Neuronal stem cell (in vitro differentiated cells): ENCODE measurements at regions not wholly inside any gene's neighbourhood (a gene's known extent, or its start where the extent isn't known, plus 50 kb on each side); places are given as distances from the start of the nearest gene placed in this dataset.
"Not testable (repeated sequence)": the region's sequence is repeated elsewhere in the genome, so short reads cannot be mapped to it uniquely, and the experiment has no call there.

Source experiments
- DNase-seq: peaks from one replicate; pipeline ENCODE4 v3.0.0-alpha.2; 2013; ENCODE audit warnings: low spot score
- H2AFZ ChIP-seq: one replicate; pipeline ENCODE4 v1.6.1; 2013; ENCODE audit warnings: mild to moderate bottlenecking, low read length, inconsistent platforms
- H2AK5ac ChIP-seq: 2 replicates; pipeline ENCODE4 v1.6.1; 2013; ENCODE audit warnings: low read depth, mild to moderate bottlenecking, inconsistent platforms, low read length, moderate library complexity, mixed read lengths
- H2BK120ac ChIP-seq: 2 replicates; pipeline ENCODE4 v1.6.1; 2013; ENCODE audit warnings: low read depth, mild to moderate bottlenecking, inconsistent platforms, low read length, moderate library complexity, mixed read lengths
- H2BK12ac ChIP-seq: one replicate; pipeline ENCODE4 v1.6.1; 2013; ENCODE audit warnings: low read length, inconsistent platforms
- H2BK15ac ChIP-seq: 2 replicates; pipeline ENCODE4 v1.6.1; 2013; ENCODE audit warnings: mild to moderate bottlenecking, low read length, inconsistent platforms, mixed read lengths
- H2BK5ac ChIP-seq: one replicate; pipeline ENCODE4 v1.6.1; 2013; ENCODE audit warnings: inconsistent platforms, mild to moderate bottlenecking, low read length, moderate library complexity
- H3K14ac ChIP-seq: one replicate; pipeline ENCODE4 v1.6.1; 2013; ENCODE audit warnings: low read length, inconsistent platforms
- H3K18ac ChIP-seq: 2 replicates; pipeline ENCODE4 v1.6.1; 2013; ENCODE audit warnings: low read length, inconsistent platforms
- H3K23ac ChIP-seq: 2 replicates; pipeline ENCODE4 v1.6.1; 2013; ENCODE audit warnings: low read depth, mild to moderate bottlenecking, mixed read lengths, low read length, inconsistent platforms; ENCODE audit not compliant: poor library complexity
- H3K27ac ChIP-seq: replicated peaks from 3 replicates; pipeline ENCODE4 v1.5.1; 2013; ENCODE audit warnings: low read length, inconsistent platforms
- H3K27me3 ChIP-seq, 3 experiments: 2 replicates each; pipeline ENCODE4 v1.6.1; 2013; ENCODE audit warnings: low read length in 3 of 3, mild to moderate bottlenecking in 2 of 3, inconsistent platforms in 1 of 3, low read depth in 1 of 3, mixed read lengths in 1 of 3, moderate library complexity in 1 of 3; ENCODE audit not compliant: control insufficient read depth in 3 of 3, insufficient read depth in 3 of 3
- H3K36me3 ChIP-seq, 2 donors: replicated peaks in 1 of 2; 2 replicates each; pipeline ENCODE4 v1.6.1; 2013; ENCODE audit warnings: low read length in 2 of 2; ENCODE audit not compliant: control insufficient read depth in 2 of 2, insufficient read depth in 2 of 2
- H3K4ac ChIP-seq: 2 replicates; pipeline ENCODE4 v1.6.1; 2013; ENCODE audit warnings: inconsistent platforms, mild to moderate bottlenecking, low read length, moderate library complexity
- H3K4me1 ChIP-seq, 2 donors: 1 replicate in 1 of 2; 2 replicates in 1 of 2; pipeline ENCODE4 v1.6.1; 2013; ENCODE audit warnings: low read length in 2 of 2, low read depth in 1 of 2; ENCODE audit not compliant: control insufficient read depth in 2 of 2, insufficient read depth in 1 of 2
- H3K4me2 ChIP-seq: one replicate; pipeline ENCODE4 v1.6.1; 2013; ENCODE audit warnings: mild to moderate bottlenecking, low read length, inconsistent platforms; ENCODE audit not compliant: insufficient read depth, poor library complexity, severe bottlenecking
- H3K4me3 ChIP-seq, 2 donors: 2 replicates each; pipeline ENCODE4 v1.5.1; 2013; ENCODE audit warnings: low read length in 2 of 2, mild to moderate bottlenecking in 2 of 2, inconsistent platforms in 1 of 2, moderate library complexity in 1 of 2
- H3K79me1 ChIP-seq: one replicate; pipeline ENCODE4 v1.6.1; 2013; ENCODE audit warnings: low read depth, mild to moderate bottlenecking, inconsistent platforms, low read length, moderate library complexity
- H3K9ac ChIP-seq: one replicate; pipeline ENCODE4 v1.6.1; 2013; ENCODE audit warnings: mild to moderate bottlenecking, low read depth, low read length, inconsistent platforms; ENCODE audit not compliant: poor library complexity
- H3K9me3 ChIP-seq, 2 donors: replicated peaks in 1 of 2; 2 replicates each; pipeline versions ENCODE3 to v1.6.1; 2013; ENCODE audit warnings: low read length in 2 of 2, mild to moderate bottlenecking in 2 of 2, inconsistent platforms in 1 of 2, low read depth in 1 of 2, mixed read lengths in 1 of 2, moderate library complexity in 1 of 2; ENCODE audit not compliant: control insufficient read depth in 2 of 2, insufficient read depth in 1 of 2
- H4K8ac ChIP-seq: one replicate; pipeline ENCODE4 v1.6.1; 2013; ENCODE audit warnings: low read depth, mild to moderate bottlenecking, inconsistent platforms, low read length, moderate library complexity
- H4K91ac ChIP-seq: one replicate; pipeline ENCODE4 v1.6.1; 2013; ENCODE audit warnings: low read length, low read depth, mild to moderate bottlenecking, inconsistent platforms; ENCODE audit not compliant: poor library complexity
- WGBS, 2 donors: extraction: QIAGEN DNeasy Blood & Tissue Kit; methylation state at CpG; one replicate each; pipeline ENCODE4 v1.1.7; 2013; ENCODE audit warnings: missing lambda C conversion rate in 2 of 2, mixed read lengths in 1 of 2; ENCODE audit not compliant: insufficient read length in 2 of 2, insufficient replicate concordance in 1 of 2; ENCODE audit errors: extremely low coverage in 2 of 2; 5-methylcytosine and 5-hydroxymethylcytosine counted together

- Histone ChIP-seq H3K23ac (no peak overlapping the region), H3K9me3 (no peaks in the 10 kb centered on the region), H3K18ac (no peak overlapping the region), H3K36me3 (no peaks in the 10 kb centered on the region), H3K79me1 (no peaks in the 10 kb centered on the region), H4K8ac (no peak overlapping the region), H2BK12ac (no peak overlapping the region), H2BK5ac (no peak overlapping the region), H3K4ac (no peak overlapping the region), H3K27ac (no peak overlapping the region), H3K9ac (no peak overlapping the region), H2BK120ac (no peak overlapping the region), H2AK5ac (no peak overlapping the region), H3K4me3 (no peak overlapping the region), H4K91ac (no peak overlapping the region), H3K4me2 (no peak overlapping the region), H3K27me3 (no peaks in the 10 kb centered on the region), H2AFZ (no peak overlapping the region), H3K14ac (no peak overlapping the region), H2BK15ac (no peak overlapping the region), H3K4me1 (no peaks in the 10 kb centered on the region)
- DNase-seq = no peak
- no CpG with 5 or more reads among the region's 4 CpGs for WGBS, 2 donors
These were observed 389.2 kb upstream of the LRRC3B start for GRCh38 chr3:26233374-26233773.

- Histone ChIP-seq H3K4ac (no peak overlapping the region), H2BK120ac (no peak overlapping the region), H3K18ac (no peak overlapping the region), H3K27ac (no peak overlapping the region), H4K91ac (no peak overlapping the region), H3K27me3 (no peaks in the 10 kb centered on the region), H3K4me3 (no peak overlapping the region), H3K9ac (no peak overlapping the region), H3K23ac (no peak overlapping the region), H3K4me1 (no peaks in the 10 kb centered on the region), H2BK5ac (no peak overlapping the region), H3K36me3 (no peaks in the 10 kb centered on the region), H4K8ac (no peak overlapping the region), H2AFZ (no peak overlapping the region), H3K9me3 (no peaks in the 10 kb centered on the region), H3K14ac (no peak overlapping the region), H2BK12ac (no peak overlapping the region), H3K4me2 (no peak overlapping the region), H2BK15ac (no peak overlapping the region), H2AK5ac (no peak overlapping the region), H3K79me1 (no peaks in the 10 kb centered on the region)
- DNase-seq = no peak
- WGBS, 2 donors = no CpG with 5 or more reads among the region's 2 CpGs
These were observed 386.0 kb upstream of the LRRC3B start for GRCh38 chr3:26236531-26236930.

- Histone ChIP-seq H3K23ac (no peak overlapping the region), H3K9me3 (no peaks in the 10 kb centered on the region), H3K4ac (no peak overlapping the region), H2AK5ac (no peak overlapping the region), H3K36me3 (no peaks in the 10 kb centered on the region), H2BK120ac (no peak overlapping the region), H4K8ac (no peak overlapping the region), H3K9ac (no peak overlapping the region), H2BK15ac (no peak overlapping the region), H3K18ac (no peak overlapping the region), H4K91ac (no peak overlapping the region), H3K27ac (no peak overlapping the region), H3K14ac (no peak overlapping the region), H2BK5ac (no peak overlapping the region), H3K27me3 (no peaks in the 10 kb centered on the region), H2BK12ac (no peak overlapping the region), H3K4me3 (no peak overlapping the region), H3K4me1 (no peaks in the 10 kb centered on the region), H3K4me2 (no peak overlapping the region), H3K79me1 (no peaks in the 10 kb centered on the region), H2AFZ (no peak overlapping the region)
- whole genome bisulfite sequencing, 2 donors = no CpG with 5 or more reads among the region's 4 CpGs
- no peak for DNase-seq
These were observed 385.4 kb upstream of the LRRC3B start for GRCh38 chr3:26237036-26237682.

- not testable (repeated sequence) for H4K8ac ChIP-seq, H3K9me3 ChIP-seq, H3K9ac ChIP-seq, H3K4me1 ChIP-seq, H3K4me3 ChIP-seq, H3K18ac ChIP-seq, H2AFZ ChIP-seq, H4K91ac ChIP-seq, H3K36me3 ChIP-seq, H2AK5ac ChIP-seq, H3K14ac ChIP-seq, H3K4me2 ChIP-seq, H3K79me1 ChIP-seq, H3K27ac ChIP-seq, H2BK5ac ChIP-seq, H2BK120ac ChIP-seq, H2BK15ac ChIP-seq, H2BK12ac ChIP-seq, DNase-seq, H3K4ac ChIP-seq, H3K23ac ChIP-seq, H3K27me3 ChIP-seq
- WGBS, 2 donors = no CpG with 5 or more reads among the region's 14 CpGs
These were observed 378.0 kb upstream of the LRRC3B start for GRCh38 chr3:26244586-26244985.
